Embryonic facial prominence (tissue), 1 donor: ENCODE measurements at regions not wholly inside any gene's neighbourhood (a gene's known extent, or its start where the extent isn't known, plus 50 kb on each side); places are given as distances from the start of the nearest gene placed in this dataset.
"Not testable (repeated sequence)": the region's sequence is repeated elsewhere in the genome, so short reads cannot be mapped to it uniquely, and the experiment has no call there.

ENCODE experiments used
- DNase-seq: peaks from one replicate; pipeline ENCODE4 v3.0.0-alpha.2; 2016; ENCODE audit errors: extremely low spot score

GRCh38 chr16:31702796-31703195 lies 170.8 kb upstream of the ZNF267 start:
- DNase-seq = no peak

GRCh38 chr16:31703526-31704128 lies 170.0 kb upstream of the ZNF267 start:
- no peak for DNase-seq

GRCh38 chr16:31704138-31704537 lies 169.5 kb upstream of the ZNF267 start:
- DNase-seq = no peak

- DNase-seq = no peak
Measured at GRCh38 chr16:31705371-31705770, 168.2 kb upstream of the ZNF267 start.

- no peak for DNase-seq
Measured at GRCh38 chr16:31706318-31706717, 167.3 kb upstream of the ZNF267 start.

GRCh38 chr16:31706925-31707324 lies 166.7 kb upstream of the ZNF267 start:
- no peak for DNase-seq

GRCh38 chr16:31707743-31708335 lies 165.8 kb upstream of the ZNF267 start:
- DNase-seq = no peak

- no peak for DNase-seq
Measured at GRCh38 chr16:31708348-31708747, 165.3 kb upstream of the ZNF267 start.

GRCh38 chr16:31709181-31709580 lies 164.4 kb upstream of the ZNF267 start:
- no peak for DNase-seq

- DNase-seq = no peak
Measured at GRCh38 chr16:31710134-31710533, 163.5 kb upstream of the ZNF267 start.

- no peak for DNase-seq
Measured at GRCh38 chr16:31710880-31711279, 162.7 kb upstream of the ZNF267 start.

- DNase-seq = no peak
Measured at GRCh38 chr16:31711344-31711845, 162.2 kb upstream of the ZNF267 start.

- DNase-seq = no peak
Measured at GRCh38 chr16:31712064-31712540, 161.5 kb upstream of the ZNF267 start.

- peak; percentile 88 for DNase-seq
Measured at GRCh38 chr16:31713071-31713944, 160.3 kb upstream of the ZNF267 start.

GRCh38 chr16:31713945-31714902 lies 159.4 kb upstream of the ZNF267 start:
- DNase-seq = no peak

- no peak for DNase-seq
Measured at GRCh38 chr16:31714903-31715504, 158.6 kb upstream of the ZNF267 start.

GRCh38 chr16:31715915-31716314 lies 157.7 kb upstream of the ZNF267 start:
- no peak for DNase-seq

- DNase-seq = no peak
Measured at GRCh38 chr16:31718998-31719397, 154.6 kb upstream of the ZNF267 start.

GRCh38 chr16:31727553-31727952 lies 146.1 kb upstream of the ZNF267 start:
- no peak for DNase-seq

GRCh38 chr16:31734265-31734664 lies 139.3 kb upstream of the ZNF267 start:
- no peak for DNase-seq

GRCh38 chr16:31745098-31745497 lies 128.5 kb upstream of the ZNF267 start:
- not testable (repeated sequence) for DNase-seq
